Neural progenitor cell (in vitro differentiated cells): ENCODE measurements at regions not wholly inside any gene's neighbourhood (a gene's known extent, or its start where the extent isn't known, plus 50 kb on each side); places are given as distances from the start of the nearest gene placed in this dataset.

Experiments used
- EZH2 ChIP-seq: fragments of 200-600 bp; sonication (generic); IDR thresholded peaks from 2 replicates; pipeline ENCODE4 v1.6.1; 2017; ENCODE audit warnings: antibody characterized with exemption, mild to moderate bottlenecking, moderate library complexity
- EZH2phosphoT487 ChIP-seq: fragments of 200-600 bp; sonication (generic); IDR thresholded peaks from 2 replicates; pipeline ENCODE4 v1.6.1; 2017; ENCODE audit warnings: antibody characterized with exemption
- TF ChIP-seq, protein P1 (sequence below): fragments of 200-600 bp; sonication (generic); IDR thresholded peaks from 2 replicates; pipeline ENCODE4 v1.5.1; 2017; ENCODE audit warnings: antibody characterized with exemption, mild to moderate bottlenecking

DNA sequence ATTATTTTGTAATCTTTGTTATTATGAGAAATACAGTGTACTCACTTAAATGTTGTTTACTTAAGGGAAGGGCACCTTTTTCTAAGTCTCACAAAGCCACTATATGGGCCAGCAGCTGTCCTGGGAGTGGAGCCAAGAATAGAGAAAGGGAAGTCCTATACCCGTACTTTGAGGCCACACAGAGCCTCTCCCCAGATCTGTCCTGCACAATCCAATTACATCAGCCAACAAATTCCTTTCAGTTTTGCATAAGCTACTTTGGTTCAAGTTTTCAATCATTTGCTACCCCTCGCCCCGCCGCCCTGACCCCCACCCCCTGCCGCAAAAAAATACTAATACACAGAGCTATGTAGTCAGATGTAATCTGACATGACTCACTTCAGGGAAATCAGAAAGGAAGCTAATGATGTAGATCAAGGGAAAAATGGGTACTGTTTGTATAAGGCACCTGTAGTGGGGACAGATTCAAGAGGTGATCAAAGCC lies 297.4 kb upstream of the NEBL start:
- TF ChIP-seq, protein P1, sequence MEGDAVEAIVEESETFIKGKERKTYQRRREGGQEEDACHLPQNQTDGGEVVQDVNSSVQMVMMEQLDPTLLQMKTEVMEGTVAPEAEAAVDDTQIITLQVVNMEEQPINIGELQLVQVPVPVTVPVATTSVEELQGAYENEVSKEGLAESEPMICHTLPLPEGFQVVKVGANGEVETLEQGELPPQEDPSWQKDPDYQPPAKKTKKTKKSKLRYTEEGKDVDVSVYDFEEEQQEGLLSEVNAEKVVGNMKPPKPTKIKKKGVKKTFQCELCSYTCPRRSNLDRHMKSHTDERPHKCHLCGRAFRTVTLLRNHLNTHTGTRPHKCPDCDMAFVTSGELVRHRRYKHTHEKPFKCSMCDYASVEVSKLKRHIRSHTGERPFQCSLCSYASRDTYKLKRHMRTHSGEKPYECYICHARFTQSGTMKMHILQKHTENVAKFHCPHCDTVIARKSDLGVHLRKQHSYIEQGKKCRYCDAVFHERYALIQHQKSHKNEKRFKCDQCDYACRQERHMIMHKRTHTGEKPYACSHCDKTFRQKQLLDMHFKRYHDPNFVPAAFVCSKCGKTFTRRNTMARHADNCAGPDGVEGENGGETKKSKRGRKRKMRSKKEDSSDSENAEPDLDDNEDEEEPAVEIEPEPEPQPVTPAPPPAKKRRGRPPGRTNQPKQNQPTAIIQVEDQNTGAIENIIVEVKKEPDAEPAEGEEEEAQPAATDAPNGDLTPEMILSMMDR: no peak
- no peak for TF ChIP-seq EZH2
- TF ChIP-seq EZH2phosphoT487: no peak
